T-helper 1 cell treated with Interleukin-12 subunit alpha and Interleukin-12 subunit beta and Interleukin-4 antibody, amounts not matched to agents 30 ng/mL and 1 ng/mL, for 36 hours (primary cell): ENCODE measurements at regions not wholly inside any gene's neighbourhood (a gene's known extent, or its start where the extent isn't known, plus 50 kb on each side); places are given as distances from the start of the nearest gene placed in this dataset.
"Not testable (repeated sequence)": the region's sequence is repeated elsewhere in the genome, so short reads cannot be mapped to it uniquely, and the experiment has no call there.

Experiments used
- intact Hi-C: fragments of 100-400 bp; cut with micrococcal nuclease; formaldehyde crosslinking; loops from one replicate; pipeline ENCODE4 v1.15.1; 2024

DNA sequence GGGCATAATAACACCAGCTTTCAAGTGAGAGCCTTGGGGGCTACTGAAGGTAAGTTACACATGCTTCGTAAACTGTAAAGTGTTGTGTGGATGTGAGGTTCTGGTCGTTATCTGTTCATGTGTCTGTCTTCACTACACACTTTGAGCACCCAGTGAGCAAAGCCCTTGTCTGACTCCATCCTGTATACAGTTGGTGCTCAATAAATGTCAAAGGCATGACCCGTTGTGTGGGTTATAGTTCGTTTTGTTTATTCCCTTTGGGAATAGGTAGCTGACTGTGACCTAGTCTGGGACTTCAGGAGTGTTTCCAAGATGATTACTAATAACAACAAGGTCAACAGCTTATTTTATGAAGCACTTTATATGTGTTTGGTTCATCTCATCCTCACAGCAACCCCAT lies 146.9 kb downstream of the MIAT start:
- intact Hi-C loops = no loop called here

DNA sequence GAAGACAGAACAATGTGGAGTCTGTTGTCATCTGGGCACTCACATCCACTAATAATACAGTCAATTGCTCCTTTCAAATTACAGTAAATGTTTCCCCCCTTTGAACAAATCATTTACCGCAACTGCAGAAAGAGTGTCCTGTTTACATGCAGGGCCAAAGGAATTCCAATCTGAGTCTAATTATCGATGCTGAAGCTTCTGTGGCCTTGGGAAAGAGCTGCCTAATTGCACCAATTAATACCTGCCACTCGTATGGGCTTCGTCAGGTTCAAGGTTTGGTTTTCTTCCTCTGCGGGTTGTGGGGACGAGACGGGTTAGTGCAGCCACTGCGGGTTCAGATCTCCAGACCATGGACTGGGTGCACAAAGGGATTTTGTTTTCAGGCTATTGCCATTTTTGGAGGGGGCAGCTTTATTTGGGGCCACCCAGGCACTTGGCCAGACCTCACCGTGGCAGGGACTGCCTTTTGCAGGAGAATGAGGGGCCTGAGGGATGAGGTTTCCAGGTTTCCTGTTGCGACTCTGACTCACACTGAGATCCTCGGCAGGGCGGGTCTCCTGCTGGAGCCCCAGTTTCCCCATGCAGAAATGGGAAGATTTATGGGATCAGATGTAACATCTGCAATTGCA lies 147.6 kb downstream of the MIAT start:
- intact Hi-C loops = no loop called here

GRCh38 chr22:26806445-26807175 lies 149.2 kb downstream of the MIAT start:
- intact Hi-C loops = no loop called here

- intact Hi-C loops = no loop called here
Measured at GRCh38 chr22:26811647-26811992, 154.2 kb downstream of the MIAT start.

DNA sequence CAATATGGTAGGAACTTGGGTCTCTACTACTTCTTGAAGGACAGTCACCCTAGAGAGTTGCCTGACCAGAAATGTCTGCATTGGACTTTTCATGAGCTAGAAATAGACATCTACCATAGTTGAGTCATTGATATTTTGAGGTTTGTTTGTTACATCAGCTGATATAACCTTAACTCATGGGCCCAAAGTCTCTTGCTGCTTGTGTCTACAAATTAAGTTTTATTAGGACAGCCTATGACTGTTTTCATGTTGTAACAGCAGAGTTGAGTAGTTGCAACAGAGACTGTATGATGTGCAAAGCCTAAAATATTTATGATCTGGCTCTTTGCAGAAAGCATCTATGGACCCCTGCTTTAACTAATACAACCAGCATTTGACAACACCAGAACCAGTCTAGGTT lies 155.3 kb downstream of the MIAT start:
- intact Hi-C loops = no loop called here

DNA sequence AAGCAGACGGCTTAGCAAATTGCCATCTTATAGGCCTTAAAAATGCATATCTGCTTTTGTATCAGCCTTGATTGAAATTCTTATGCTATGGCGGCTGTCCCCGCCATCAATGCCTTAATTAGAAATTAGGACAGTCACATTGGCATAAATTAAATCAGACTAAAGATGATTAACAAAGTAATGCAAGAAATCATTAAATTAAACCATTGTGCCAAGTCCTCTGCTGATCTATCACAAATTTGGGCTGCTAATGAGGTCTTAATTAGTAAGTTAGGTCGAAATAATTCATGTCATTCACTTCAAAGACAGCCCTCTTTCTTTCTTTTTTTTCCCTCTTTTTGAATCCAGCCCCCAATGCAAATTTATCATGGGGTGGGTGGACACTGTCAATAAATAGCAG lies 159.3 kb downstream of the MIAT start:
- intact Hi-C loops = no loop called here

- intact Hi-C loops = no loop called here
Measured at GRCh38 chr22:26817926-26818325, 160.5 kb downstream of the MIAT start.

DNA sequence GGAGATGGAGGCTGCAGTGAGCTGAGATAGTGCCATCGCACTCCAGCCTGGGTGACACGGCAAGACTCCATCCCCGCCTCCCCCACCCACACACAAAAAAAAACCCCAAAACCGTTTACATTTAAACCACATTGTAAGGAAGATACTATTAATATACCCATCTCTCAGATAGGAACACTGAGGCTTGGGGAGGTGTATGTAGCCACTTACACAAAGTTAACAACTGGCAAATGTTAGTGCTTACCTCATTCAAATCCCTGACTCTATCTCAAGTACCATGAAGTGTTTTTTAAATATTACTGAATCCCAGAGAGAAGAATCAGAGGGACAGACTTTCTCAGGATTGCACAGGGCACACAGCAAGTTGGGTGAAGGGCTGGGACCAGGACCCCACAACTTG lies 164.5 kb downstream of the MIAT start:
- intact Hi-C loops = no loop called here

DNA sequence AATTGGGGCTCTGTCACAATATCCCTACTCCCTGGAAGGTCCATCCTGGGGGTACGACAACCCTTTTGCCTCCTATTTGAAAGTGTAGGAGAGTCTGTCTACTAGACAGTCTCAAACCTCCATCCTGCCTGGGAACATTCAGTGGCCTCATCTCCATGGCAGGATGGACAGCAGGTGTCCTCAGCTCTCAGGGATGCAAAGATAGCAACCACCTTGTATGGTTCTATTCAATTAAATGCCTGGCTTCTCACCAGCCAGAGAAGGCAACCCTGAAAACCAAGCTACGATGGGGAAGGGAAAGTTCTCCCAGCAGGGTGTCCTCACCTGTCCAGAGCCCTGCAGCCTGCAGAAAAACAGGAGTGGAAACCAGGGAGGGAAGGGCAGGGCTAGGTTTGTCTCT lies 164.9 kb downstream of the MIAT start:
- intact Hi-C loops = no loop called here

GRCh38 chr22:26823966-26824365 lies 166.6 kb downstream of the MIAT start:
- intact Hi-C loops = no loop called here

DNA sequence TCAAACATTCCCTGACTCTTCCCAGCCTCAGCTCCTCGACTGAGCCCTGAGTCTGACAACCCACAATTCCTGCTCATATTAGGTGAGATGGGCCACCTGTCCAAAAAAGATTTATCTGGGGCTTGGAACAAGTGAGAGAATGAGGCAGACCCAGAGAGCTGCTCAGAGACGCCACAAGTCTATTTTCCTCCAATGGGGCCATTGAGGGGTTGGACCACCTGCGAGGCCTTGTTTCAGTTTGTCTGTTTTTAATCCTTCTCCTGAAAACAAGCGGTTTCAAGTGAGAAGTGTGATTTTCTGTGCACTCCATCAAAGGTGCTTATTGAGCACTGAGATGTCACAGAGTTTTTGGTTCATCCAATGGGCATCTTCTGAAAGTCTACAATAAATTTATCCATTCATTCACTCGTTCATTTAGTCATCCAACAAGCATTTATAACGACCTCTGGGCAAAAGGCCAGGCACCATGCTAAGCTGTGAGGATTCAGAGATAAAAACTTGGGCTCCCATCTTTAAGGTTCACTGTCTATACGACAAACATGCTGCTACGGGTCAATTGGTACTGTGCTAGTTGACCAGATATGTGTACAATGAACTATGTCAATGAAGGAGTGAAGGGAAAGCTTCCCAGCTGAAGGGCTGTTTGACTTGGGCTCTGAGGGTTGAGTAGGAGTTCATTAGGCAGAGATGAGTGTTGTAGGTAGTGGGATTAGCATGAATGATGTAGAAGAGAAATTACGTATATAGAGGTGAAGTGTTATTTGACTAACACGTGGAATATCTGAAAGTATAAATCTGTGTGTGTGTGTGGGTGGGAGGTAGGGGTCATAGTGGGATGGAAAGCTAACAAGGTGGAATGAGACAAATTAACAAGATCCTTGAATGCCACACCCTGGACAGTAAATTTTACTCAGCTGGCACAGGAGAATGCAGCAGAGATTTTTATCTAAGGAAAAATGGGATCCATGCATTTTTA lies 168.9 kb downstream of the MIAT start:
- intact Hi-C loops = no loop called here

DNA sequence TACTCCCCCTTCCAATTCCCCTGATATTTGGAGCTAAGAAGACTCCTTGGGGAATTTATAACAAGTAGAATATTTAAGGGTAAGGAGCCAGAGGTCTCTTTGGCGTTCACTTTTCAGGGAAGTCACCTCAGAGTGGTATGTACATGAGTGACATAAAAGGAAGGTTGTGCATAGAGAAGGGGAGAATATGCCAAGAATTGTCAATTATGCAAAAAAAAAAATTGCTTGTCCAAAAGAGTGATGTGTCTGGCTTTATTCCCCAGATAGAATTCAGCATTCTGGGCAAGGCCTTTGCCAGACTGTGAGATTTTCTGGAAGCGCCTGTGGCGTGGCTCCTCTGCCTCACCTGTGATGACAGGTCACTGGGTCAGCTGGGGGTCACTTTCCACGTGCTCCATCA lies 170.2 kb downstream of the MIAT start:
- intact Hi-C loops = no loop called here

GRCh38 chr22:26828311-26828710 lies 170.9 kb downstream of the MIAT start:
- intact Hi-C loops = no loop called here

GRCh38 chr22:26830837-26831236 lies 173.4 kb downstream of the MIAT start:
- intact Hi-C loops = no loop called here

- intact Hi-C loops = loop anchor here (5.0 kb wide), 1 partner anchor 967 kb away; the partner anchor contains the start of gene MN1
Measured at GRCh38 chr22:26835023-26835422, 177.6 kb downstream of the MIAT start.

DNA sequence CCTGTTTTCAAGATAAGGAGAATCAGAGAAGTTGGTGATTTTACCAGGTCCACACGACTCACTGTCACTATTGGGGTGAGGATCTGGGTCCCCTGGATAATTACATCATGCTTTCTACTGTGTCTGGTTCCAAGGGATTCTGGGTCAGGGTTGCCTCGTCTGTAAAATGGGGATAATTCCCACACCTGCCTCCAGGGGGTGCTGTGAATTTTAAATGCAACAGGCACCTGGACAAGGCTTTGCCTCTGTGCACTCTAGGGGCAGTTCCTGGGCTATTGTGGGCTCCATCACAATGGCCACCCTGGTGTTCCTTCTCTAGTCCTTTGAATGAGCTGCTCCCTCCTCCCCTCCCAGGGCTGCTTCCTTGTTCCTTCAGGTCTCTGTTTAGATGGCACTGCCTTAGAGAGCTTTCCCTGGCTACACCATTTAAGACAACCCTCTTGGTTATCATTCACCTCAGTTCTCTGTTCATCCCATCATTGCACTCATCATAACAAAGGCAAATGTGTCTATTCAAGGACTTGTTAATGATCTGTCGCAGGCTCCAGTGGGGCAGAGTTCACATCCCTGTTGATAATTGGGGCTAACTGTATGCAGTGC lies 178.6 kb downstream of the MIAT start:
- intact Hi-C loops = loop anchor here (5.0 kb wide), 1 partner anchor 966 kb away; the partner anchor contains the start of gene MN1

DNA sequence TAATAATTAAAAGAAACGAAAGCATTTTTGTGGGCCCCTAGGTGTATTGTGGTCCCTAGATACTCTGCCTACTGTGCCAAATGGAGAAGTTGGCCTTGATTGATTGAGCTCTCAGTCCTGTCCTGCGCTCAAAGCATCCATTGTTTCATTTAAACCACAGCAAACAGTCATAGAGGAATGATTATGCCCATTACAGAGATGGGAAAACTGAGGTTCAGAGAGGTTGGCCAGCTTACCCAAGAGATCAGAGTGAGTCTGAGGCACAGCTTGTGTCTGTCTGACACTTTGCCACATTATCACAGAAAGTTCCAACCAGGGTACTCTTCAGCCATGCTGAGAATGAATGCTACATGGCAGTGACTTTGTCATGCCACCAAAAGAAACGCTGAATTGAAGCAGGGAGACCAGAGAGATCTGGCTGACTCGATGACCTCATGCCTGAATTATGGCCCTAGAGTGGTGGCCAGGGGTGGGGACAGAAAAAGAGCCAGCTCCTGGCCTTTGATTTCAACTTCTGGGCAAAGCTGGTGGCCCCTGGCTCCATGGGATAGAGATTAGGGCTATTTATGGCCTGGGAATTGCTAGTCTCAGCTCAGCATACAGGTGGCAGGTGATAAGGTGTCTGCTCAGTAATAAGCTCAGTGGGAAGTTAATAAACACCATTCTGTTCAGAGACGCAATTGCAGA lies 180.5 kb downstream of the MIAT start:
- intact Hi-C loops = loop anchor here (5.0 kb wide), 1 partner anchor 964 kb away; the partner anchor contains the start of gene MN1

DNA sequence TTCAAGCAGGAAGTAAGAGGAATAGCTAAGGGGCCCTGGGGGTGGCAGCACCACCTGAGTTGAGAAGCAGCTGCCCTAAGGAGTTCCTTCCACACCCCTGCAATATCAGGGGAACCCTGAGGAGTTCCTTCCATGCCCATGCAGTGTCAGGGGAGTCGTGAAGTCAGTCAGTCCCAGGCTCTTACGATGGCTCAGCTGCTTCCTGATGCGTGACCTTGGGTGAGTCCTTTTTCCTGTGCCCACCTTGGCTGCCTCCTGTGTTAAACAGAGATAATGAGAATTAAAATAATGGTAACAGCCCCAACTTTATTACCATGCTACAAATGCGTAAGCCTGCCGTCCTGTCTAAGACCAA lies 181.1 kb downstream of the MIAT start:
- intact Hi-C loops = loop anchor here (5.0 kb wide), 1 partner anchor 964 kb away; the partner anchor contains the start of gene MN1

DNA sequence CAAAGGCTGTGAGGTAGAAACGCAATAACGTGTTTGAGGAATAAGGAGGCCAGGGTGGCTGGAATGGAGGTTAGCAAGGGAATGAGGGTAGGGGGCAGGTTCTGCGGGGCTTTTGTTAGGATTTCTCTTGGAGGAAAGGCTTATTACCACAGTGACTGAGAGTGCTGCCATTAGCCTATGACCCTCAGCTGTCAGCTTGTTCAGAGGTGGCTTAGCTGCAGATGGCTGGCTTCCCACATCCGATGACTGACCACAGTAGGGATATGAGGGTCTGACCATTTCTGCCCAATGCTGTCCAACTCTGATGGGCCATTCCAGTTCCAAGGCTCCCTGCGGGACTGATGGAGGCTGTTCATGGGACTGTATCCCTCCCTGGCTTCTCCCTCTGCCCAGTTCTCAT lies 181.8 kb downstream of the MIAT start:
- intact Hi-C loops = loop anchor here (5.0 kb wide), 1 partner anchor 963 kb away; the partner anchor contains the start of gene MN1

- intact Hi-C loops = not testable (repeated sequence)
Measured at GRCh38 chr22:26840770-26841169, 183.4 kb downstream of the MIAT start.

- intact Hi-C loops = no loop called here
Measured at GRCh38 chr22:26842103-26842502, 184.7 kb downstream of the MIAT start.
